ENCODE measurements at regions not wholly inside any gene's neighbourhood (a gene's known extent, or its start where the extent isn't known, plus 50 kb on each side); places are given as distances from the start of the nearest gene placed in this dataset.

DNA sequence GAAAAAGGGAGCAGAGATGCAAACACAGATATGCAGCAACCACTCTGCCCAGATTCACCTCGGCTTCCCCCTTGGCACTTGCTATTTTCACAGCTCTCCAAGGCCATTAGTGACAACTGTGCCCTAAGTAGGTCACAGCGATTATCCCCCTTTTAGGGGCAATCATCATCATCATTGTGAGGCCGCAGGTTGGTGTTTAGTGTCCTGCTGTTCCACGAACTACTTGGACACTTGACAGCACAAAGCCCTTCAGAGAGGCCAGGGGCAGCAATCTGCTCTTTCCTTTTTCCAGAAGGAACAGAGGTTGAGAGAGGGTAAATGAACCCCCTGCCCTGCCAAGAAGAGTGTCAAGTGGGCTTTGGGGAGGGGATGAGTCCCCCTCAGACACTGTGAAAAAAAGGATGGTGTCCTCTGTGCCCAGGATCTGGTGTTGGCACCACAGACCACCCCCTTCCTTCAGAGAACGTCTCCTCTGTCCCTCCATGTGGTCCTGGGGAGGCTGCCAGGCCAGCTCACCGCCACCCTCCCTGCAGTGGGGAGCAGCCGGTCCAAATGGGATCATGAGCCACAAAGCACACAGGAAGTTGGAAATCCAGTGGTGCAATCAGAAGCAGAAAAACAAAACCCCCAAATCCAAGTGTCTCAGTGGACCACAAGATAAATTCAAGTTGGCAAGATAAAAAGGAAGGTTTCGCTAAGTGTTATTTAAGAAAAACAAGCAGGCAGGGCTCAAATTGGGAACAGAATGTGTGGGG lies 78.4 kb upstream of the MED9 start:
- DNase-seq (ENCODE audit: low read depth in 2 of 2) = no peak

DNA sequence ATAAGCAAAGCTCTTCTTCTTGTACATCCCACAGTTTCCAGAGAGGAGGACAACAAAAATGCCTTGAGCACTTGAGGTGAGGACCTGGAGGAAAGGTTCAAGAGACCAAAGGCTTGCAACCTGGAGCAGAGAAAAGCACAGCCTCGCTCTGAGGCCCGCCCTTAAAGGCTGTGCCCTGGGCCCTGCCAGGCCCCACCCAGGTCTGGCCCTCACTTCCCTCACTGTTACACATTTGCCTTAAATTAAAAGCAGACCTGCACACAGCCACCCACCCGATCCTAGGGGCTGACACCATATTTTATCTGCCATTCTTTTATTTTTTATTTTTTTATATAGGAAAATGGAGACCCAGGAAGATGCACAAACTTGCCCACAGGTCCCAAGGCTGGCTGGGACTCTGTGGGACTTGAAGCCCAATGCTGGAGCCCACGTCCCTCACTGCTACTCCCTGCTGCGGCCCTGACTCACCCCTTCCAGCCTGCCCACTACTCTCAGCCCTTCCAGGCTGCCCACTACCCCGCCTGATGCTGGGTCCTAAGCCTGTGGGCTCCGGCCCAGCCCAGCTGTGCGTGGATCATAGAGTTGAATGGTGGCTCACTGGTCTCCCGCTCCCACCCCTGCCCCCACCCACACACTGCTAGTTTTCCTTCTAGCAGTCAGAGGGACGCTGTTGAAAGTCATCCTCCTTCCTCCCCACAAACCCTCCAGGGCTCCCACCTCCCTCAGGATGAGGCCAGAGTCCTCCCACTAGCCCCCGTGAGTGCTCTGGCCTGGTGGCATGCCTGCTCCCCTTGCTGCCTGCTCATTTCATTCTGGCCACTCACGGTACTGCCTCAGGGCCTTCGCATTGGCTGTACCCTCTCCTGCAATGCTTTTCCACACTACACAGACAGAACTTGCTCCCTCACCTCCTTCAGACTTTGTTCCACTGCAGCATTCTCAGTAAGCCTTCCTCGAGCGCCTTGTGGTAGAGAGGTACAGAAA lies 77.6 kb upstream of the MED9 start:
- DNase-seq (ENCODE audit: low read depth in 2 of 2) = no peak

GRCh38 chr17:17400070-17400469 lies 76.7 kb upstream of the MED9 start:
- no peak for DNase-seq (ENCODE audit: low read depth in 2 of 2)

- DNase-seq (ENCODE audit: low read depth in 2 of 2) = no peak
These were observed 76.1 kb upstream of the MED9 start for GRCh38 chr17:17400566-17401184.

GRCh38 chr17:17401271-17401781 lies 75.5 kb upstream of the MED9 start:
- no peak for DNase-seq (ENCODE audit: low read depth in 2 of 2)

DNA sequence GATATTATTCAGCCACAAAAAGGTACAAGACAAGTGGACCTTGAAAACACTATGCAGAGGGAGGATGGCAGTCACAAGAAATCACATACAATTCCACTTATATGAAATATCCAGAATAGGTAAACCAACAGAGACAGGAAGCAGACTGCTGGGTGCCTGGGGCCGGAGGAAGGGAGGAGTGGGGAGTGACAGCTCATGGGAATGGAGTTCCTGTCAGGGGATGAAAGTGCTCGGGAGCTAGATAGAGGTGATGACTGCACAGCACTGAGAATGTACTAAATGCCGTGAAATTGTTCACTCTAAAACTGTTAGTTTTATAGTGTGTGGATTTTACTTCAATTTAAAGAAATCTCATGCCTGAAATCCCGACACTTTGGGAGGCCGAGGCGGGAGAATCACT lies 74.2 kb upstream of the MED9 start:
- DNase-seq (ENCODE audit: low read depth in 2 of 2) = no peak

GRCh38 chr17:17403065-17403464 lies 73.7 kb upstream of the MED9 start:
- DNase-seq (ENCODE audit: low read depth in 2 of 2) = no peak

DNA sequence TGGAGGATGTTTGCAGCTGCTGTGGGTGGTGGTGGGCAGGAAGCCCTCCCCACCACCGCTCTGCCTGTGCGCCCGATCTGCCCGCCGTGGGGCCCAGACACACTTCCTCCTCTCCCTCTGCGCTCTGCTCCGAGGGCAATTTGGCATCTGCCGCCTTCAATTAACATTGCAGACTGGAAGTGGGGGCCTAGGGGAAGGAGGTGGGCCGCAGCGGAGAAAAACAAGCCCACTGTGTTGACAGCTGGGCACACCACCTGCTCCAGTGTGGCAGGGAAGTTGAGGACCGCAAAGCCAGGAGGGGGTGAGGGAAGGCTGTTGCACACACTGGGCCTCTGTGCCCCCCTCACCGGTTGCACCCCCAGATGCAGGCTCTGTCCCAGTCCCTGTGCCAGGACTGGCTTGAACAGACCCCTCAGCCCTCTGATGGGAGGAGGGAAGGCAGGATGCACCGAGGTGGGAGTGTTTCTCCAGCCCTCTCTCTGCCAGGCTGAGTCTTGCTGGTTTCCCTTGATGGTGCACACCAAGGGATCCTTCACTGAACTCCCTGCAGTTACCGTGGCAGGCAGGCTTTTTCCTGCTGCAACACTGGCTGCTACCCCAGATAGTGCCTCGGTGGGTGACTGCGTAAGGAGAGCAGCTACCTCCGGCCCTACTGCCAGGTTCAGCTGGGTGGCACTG lies 72.8 kb upstream of the MED9 start:
- DNase-seq (ENCODE audit: low read depth in 2 of 2) = peak in 1 of 2 donors; percentile 7

- no peak for DNase-seq (ENCODE audit: low read depth in 2 of 2)
These were observed 71.1 kb upstream of the MED9 start for GRCh38 chr17:17405673-17406072.

DNA sequence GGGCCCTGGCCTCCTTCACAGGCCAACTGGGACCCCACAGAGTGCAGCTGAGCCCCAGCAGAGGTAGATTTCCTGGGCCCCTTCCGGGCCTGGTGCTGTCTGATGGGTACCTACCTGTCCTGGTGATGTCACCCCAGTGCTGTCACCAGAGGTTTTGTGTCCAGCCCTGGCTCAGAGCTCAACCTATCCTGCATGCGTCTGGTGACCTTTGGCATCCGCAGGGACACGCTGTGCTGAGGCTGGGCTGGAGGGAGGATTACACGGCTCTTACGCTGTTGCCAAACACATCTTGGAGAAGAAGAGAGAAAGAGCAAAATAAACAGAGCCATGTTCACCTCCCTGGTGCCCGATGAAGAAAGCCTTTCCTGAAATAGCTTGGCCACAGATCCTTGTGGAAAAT lies 70.6 kb upstream of the MED9 start:
- no peak for DNase-seq (ENCODE audit: low read depth in 2 of 2)

GRCh38 chr17:17408236-17408794 lies 68.5 kb upstream of the MED9 start:
- no peak for DNase-seq (ENCODE audit: low read depth in 2 of 2)

GRCh38 chr17:17410357-17410756 lies 66.4 kb upstream of the MED9 start:
- no peak for DNase-seq (ENCODE audit: low read depth in 2 of 2)

DNA sequence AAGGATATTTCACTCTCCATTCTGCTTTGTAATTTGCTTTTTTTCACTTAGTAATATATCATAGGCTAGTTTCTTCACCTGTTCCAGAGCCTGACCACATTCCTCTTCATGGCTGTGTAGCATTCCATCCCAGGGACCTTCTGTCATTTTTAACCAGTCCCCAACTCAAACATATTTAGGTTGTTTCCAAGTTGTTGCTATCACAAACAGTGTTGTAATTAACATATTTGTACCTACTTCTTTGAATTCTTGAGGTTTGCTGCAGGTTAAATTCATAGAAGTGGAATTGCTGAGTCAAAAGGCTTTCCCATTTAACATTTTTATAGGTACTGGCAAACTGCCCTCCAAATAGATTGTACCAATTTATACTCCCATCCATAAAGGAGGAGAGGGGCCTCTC lies 65.1 kb upstream of the MED9 start:
- DNase-seq (ENCODE audit: low read depth in 2 of 2) = no peak

- no peak for DNase-seq (ENCODE audit: low read depth in 2 of 2)
These were observed 64.5 kb upstream of the MED9 start for GRCh38 chr17:17412326-17412725.

DNA sequence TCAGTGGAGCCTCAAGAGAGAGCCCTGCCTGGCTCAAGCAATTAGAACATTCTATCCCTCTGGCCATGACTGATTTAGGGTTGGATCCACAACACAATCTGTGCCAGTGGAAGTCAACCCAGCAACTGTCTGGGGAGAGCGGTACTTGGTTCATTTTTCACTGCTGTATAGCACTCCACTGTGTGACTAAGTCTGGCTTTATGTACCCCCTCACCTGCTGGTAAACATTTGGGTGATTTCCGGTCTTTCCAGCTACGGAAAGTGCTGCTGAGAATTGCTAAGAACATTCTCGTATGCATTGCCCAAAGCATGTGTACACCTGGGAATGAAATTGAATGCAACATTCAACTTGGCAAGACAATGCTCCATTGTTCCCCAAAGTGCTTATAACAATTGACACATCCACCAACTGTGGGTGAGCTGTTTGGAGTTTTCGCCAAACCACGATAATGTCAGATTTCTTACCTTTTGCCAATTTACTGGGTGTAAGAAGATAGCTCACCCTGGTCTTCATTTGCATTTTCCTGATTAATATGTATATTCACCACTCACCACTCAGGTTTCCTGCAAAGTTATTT lies 63.5 kb upstream of the MED9 start:
- no peak for DNase-seq (ENCODE audit: low read depth in 2 of 2)

GRCh38 chr17:17413821-17414220 lies 63.0 kb upstream of the MED9 start:
- DNase-seq (ENCODE audit: low read depth in 2 of 2) = no peak

GRCh38 chr17:17414341-17414805 lies 62.4 kb upstream of the MED9 start:
- no peak for DNase-seq (ENCODE audit: low read depth in 2 of 2)

DNA sequence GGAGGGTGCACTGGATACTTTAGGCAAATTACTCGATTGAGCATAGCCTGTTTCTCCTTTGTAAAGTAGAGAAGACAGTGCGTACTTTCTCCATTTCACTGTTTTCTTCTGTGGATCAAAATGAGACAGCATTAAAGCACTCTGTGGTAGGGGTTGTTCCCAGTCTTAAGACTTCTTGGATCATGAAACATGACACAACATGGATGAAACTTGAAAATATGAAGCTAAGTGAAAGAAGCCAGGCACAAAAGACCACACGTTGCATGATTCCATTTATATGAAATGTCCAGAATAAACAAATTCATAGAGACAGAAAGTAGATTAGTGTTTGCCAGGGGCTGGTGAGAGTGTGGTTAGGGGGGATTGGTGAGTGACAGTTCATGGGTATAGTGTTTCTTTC lies 61.8 kb upstream of the MED9 start:
- DNase-seq (ENCODE audit: low read depth in 2 of 2) = no peak

DNA sequence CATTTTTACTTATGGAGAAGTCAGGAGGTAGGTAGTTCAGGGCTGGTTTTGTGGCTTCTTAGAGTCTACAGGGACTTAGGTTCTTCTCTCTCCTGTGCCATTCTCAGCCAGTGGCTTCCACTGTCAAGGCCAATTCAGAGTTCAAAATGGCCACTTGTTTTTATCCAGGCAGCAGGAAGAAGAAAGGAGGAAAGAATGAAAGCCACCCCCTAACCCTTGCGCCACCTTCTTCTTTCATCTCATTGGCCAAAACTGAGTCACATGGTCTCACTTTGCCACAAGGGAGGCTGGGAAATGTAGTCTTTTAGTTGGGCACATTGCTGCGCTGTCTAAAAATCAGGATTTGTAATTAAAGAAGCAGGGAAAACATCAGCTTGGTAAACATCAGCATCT lies 60.8 kb upstream of the MED9 start:
- no peak for DNase-seq (ENCODE audit: low read depth in 2 of 2)

DNA sequence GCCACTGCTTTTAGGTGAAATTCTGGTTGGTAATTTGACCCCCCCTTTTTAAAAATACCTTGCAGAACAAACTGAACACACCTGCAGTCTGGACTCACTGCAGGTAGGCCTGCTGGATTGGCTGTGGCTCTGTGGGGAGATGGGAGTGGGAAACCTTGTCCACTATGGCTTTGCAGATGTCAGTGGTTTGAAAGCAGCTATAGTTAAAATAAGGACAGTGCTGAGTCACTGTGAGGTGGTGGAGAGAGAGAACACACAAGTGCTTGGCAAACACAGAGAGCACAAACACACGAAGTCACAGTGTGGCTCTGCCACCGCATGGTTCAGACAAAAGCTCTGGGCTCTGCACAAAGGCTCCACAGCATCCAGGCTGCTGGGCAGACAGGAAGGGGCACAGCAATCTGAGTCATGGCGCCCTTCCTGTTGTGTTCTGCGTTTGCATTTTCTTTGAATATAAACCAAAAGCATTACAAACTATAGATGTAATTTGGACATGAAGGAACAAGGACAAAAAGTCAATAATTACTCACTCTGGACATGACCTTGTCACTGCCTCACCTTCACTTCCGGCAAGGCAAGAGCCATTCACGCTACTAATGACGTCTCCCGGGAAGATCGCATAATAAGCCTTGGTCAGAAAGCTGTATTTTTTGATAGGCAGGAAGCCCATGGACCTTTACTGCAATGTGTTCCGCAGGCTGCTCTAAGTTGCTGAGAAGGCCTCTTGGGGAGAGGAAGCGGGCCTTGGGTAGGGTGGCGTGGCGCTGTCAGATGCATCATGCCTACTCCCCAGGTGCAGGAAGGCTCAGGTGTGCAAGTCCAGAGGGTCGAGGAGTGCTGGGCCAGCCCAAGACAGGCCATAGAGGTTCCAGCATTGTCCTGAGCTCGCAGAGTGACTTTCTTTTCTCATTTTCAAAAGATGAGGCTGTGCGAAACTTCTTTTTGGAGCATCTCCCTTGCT lies 60.1 kb upstream of the MED9 start:
- no peak for DNase-seq (ENCODE audit: low read depth in 2 of 2)

All from stimulated activated CD8-positive, alpha-beta memory T cell treated with anti-CD3 and anti-CD28 coated beads, Interleukin-15, amount 100 ng/mL, for 4 hours (primary cell).